Fibroblast of lung (primary cell): ENCODE measurements at regions not wholly inside any gene's neighbourhood (a gene's known extent, or its start where the extent isn't known, plus 50 kb on each side); places are given as distances from the start of the nearest gene placed in this dataset.

Experiments used
- DNase-seq, 2 donors: peaks; one replicate each; pipeline versions ENCODE4 v3.0.0 to v3.0.0-alpha.2; 2010; ENCODE audit warnings: low read depth in 2 of 2
- H2AFZ ChIP-seq: 2 replicates; pipeline ENCODE4 v1.5.1; 2012; ENCODE audit warnings: low read length, control low read depth, inconsistent platforms
- H3K27ac ChIP-seq: 2 replicates; pipeline ENCODE4 v1.5.1; 2011; ENCODE audit warnings: low read length, control low read depth; ENCODE audit not compliant: insufficient read depth
- H3K27me3 ChIP-seq: 2 replicates; pipeline ENCODE4 v1.5.1; 2011; ENCODE audit warnings: mild to moderate bottlenecking, low read length; ENCODE audit not compliant: control insufficient read depth, insufficient read depth
- H3K36me3 ChIP-seq: 2 replicates; pipeline ENCODE4 v1.5.1; 2011; ENCODE audit warnings: low read length; ENCODE audit not compliant: control insufficient read depth, insufficient read depth
- H3K4me1 ChIP-seq: 2 replicates; pipeline ENCODE4 v1.5.1; 2011; ENCODE audit warnings: low read length; ENCODE audit not compliant: control insufficient read depth, insufficient read depth; ENCODE audit errors: extremely low read depth
- H3K4me2 ChIP-seq: 2 replicates; pipeline ENCODE4 v1.5.1; 2011; ENCODE audit warnings: low read length, control low read depth; ENCODE audit not compliant: insufficient read depth; ENCODE audit errors: extremely low read depth
- H3K4me3 ChIP-seq, 4 experiments: fragments of 200-600 bp in 1 of 4; sonication (generic) in 1 of 4; replicated peaks in 1 of 4; 2 replicates each; pipeline ENCODE4 v1.5.1; 2011 to 2016; ENCODE audit warnings: low read length in 4 of 4, low read depth in 3 of 4, mild to moderate bottlenecking in 3 of 4, control low read depth in 2 of 4, inconsistent platforms in 1 of 4, mixed read lengths in 1 of 4; ENCODE audit not compliant: insufficient read depth in 1 of 4; ENCODE audit errors: control extremely low read depth in 1 of 4
- H3K79me2 ChIP-seq: 2 replicates; pipeline ENCODE4 v1.5.1; 2012; ENCODE audit warnings: mild to moderate bottlenecking, low read length, inconsistent platforms; ENCODE audit not compliant: control insufficient read depth, insufficient read depth
- H3K9ac ChIP-seq: 2 replicates; pipeline ENCODE4 v1.5.1; 2011; ENCODE audit warnings: mild to moderate bottlenecking, low read length, control low read depth; ENCODE audit not compliant: insufficient read depth
- H3K9me3 ChIP-seq: 2 replicates; pipeline ENCODE4 v1.5.1; 2012; ENCODE audit warnings: low read depth, low read length; ENCODE audit not compliant: control insufficient read depth, insufficient read depth
- H4K20me1 ChIP-seq: 2 replicates; pipeline ENCODE4 v1.5.1; 2011; ENCODE audit warnings: low read length; ENCODE audit not compliant: control insufficient read depth, insufficient read depth; ENCODE audit errors: extremely low read depth
- EZH2 ChIP-seq: IDR thresholded peaks from 2 replicates; pipeline ENCODE4 v1.5.1; 2012; ENCODE audit warnings: low read length, control low read depth, mild to moderate bottlenecking; ENCODE audit errors: missing control alignments
- TF ChIP-seq, protein P1 (sequence below), 2 donors: IDR thresholded peaks in 1 of 2; conservative IDR thresholded peaks in 1 of 2; 1 replicate in 1 of 2; 2 replicates in 1 of 2; pipeline ENCODE4 v1.5.1; 2011 to 2012; ENCODE audit warnings: low read length in 2 of 2, control low read depth in 1 of 2, inconsistent platforms in 1 of 2, low read depth in 1 of 2, mild to moderate bottlenecking in 1 of 2

DNA sequence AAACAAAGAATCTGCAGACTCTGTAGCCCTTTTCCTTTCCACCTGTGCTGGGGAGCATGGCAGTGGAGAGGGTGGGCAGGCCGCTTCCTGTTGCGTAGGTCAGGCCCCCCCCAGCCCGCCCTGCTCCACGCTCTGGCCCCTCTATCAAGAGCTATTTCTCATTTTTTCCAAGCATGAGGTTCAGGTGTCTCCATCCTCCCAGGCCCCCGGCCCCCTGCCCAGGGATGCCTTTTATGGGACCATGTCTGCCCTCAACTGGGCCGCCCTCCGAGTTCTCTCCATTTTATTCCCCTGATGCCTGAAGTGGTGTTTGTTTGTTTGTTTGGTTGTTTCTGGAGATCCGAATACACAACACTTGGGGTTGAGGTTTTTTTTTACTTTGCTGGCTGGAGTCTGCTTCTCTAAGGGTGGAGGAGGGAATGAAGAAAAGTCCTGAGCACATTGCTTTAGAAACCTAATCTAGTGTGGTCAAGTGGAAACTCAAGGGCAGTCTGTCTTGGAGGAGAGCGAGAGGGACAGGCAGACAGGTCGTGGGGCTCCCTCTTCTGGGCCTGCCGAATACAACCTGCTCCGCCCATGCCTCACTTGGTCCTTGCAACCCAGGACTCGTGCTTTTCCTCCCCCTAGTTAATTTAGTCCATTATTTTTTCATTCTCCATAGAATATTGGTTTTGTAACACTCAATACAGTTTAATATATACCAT lies 176.5 kb upstream of the LYSMD4 start:
- TF ChIP-seq, protein P1, sequence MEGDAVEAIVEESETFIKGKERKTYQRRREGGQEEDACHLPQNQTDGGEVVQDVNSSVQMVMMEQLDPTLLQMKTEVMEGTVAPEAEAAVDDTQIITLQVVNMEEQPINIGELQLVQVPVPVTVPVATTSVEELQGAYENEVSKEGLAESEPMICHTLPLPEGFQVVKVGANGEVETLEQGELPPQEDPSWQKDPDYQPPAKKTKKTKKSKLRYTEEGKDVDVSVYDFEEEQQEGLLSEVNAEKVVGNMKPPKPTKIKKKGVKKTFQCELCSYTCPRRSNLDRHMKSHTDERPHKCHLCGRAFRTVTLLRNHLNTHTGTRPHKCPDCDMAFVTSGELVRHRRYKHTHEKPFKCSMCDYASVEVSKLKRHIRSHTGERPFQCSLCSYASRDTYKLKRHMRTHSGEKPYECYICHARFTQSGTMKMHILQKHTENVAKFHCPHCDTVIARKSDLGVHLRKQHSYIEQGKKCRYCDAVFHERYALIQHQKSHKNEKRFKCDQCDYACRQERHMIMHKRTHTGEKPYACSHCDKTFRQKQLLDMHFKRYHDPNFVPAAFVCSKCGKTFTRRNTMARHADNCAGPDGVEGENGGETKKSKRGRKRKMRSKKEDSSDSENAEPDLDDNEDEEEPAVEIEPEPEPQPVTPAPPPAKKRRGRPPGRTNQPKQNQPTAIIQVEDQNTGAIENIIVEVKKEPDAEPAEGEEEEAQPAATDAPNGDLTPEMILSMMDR (conservative IDR thresholded peaks at IDR 0.05 in 1 of 2, IDR thresholded peaks at IDR 0.05 in 1 of 2; ENCODE audit: low read depth in 1 of 2, low read length in 2 of 2): peak in 1 of 2 donors; percentile 15
- no peak for TF ChIP-seq EZH2
- Histone ChIP-seq H3K9ac (no peak overlapping the region), H4K20me1 (no peaks in the 10 kb centered on the region), H3K4me3 (no peak overlapping the region), H3K4me2 (no peak overlapping the region), H3K27me3 (no peaks in the 10 kb centered on the region), H3K79me2 (no peaks in the 10 kb centered on the region), H3K4me1 (no peaks in the 10 kb centered on the region), H2AFZ (no peak overlapping the region), H3K27ac (no peak overlapping the region), H3K9me3 (no peaks in the 10 kb centered on the region), H3K36me3 (no peaks in the 10 kb centered on the region)
- peak in 1 of 2 donors; percentile 11 for DNase-seq

DNA sequence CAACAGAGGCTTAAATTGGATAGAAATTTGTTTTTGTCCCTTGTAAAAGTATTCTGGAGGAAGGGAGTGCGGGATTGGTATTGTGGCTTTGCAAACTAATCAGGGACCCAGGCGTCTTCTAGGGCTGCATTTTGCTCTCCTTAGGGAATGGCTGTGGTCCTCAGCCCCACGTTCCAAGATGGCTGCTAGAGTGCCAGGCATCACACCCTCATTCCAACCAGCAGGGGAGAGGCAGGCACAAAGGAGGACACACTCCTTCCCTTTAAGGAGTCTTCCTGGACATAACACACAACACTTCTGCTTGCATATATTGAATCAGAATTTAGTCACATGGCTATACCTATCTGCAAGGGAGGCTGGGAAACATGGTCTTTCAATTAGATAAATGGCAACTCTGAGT lies 174.5 kb upstream of the LYSMD4 start:
- Histone ChIP-seq H3K4me1 (no peaks in the 10 kb centered on the region), H3K36me3 (no peaks in the 10 kb centered on the region), H3K27me3 (no peaks in the 10 kb centered on the region), H3K4me3 (no peak overlapping the region), H4K20me1 (no peaks in the 10 kb centered on the region), H3K79me2 (no peaks in the 10 kb centered on the region), H3K27ac (no peak overlapping the region), H3K9ac (no peak overlapping the region), H3K9me3 (no peaks in the 10 kb centered on the region), H3K4me2 (no peak overlapping the region), H2AFZ (no peak overlapping the region)
- TF ChIP-seq, protein P1 (conservative IDR thresholded peaks at IDR 0.05 in 1 of 2, IDR thresholded peaks at IDR 0.05 in 1 of 2; ENCODE audit: low read depth in 1 of 2, low read length in 2 of 2): no peak
- no peak for TF ChIP-seq EZH2
- DNase-seq: no peak

DNA sequence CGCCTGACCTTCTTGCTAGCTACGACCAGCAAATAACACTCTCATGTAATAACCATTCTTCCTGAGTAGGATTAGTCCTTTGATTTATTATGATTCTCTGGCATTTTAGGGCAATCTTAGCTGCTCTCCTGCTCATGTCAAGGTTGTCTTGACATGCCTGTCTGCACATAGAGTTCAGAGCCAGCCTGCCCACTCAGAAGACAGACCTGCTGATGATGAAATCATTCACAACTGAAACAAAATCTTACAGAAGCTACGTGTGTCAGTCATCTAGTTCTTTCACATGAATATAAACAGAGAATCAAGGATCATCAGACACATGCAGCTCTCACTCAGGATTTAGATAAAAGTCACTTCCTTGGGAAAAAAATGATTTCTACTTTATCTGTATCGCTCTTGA lies 173.6 kb upstream of the LYSMD4 start:
- H3K4me3 ChIP-seq: no peak overlapping the region
- H2AFZ ChIP-seq: no peak overlapping the region
- no peaks in the 10 kb centered on the region for H3K9me3 ChIP-seq
- H3K9ac ChIP-seq: no peak overlapping the region
- DNase-seq: no peak
- H3K79me2 ChIP-seq: no peaks in the 10 kb centered on the region
- H3K36me3 ChIP-seq: no peaks in the 10 kb centered on the region
- H3K4me1 ChIP-seq: no peaks in the 10 kb centered on the region
- H3K4me2 ChIP-seq: no peak overlapping the region
- no peaks in the 10 kb centered on the region for H4K20me1 ChIP-seq
- H3K27me3 ChIP-seq: no peaks in the 10 kb centered on the region
- no peak overlapping the region for H3K27ac ChIP-seq
- TF ChIP-seq, protein P1 (conservative IDR thresholded peaks at IDR 0.05 in 1 of 2, IDR thresholded peaks at IDR 0.05 in 1 of 2; ENCODE audit: low read depth in 1 of 2, low read length in 2 of 2): no peak
- no peak for TF ChIP-seq EZH2
